GM12873 (cell line): ENCODE measurements at regions not wholly inside any gene's neighbourhood (a gene's known extent, or its start where the extent isn't known, plus 50 kb on each side); places are given as distances from the start of the nearest gene placed in this dataset.

ENCODE experiments used
- TF ChIP-seq, protein P1 (sequence below): IDR thresholded peaks from 2 replicates; pipeline ENCODE4 v1.5.1; 2012; ENCODE audit warnings: low read depth, mild to moderate bottlenecking, moderate library complexity, low read length, control low read depth; ENCODE audit not compliant: insufficient read depth; ENCODE audit errors: missing control alignments

DNA sequence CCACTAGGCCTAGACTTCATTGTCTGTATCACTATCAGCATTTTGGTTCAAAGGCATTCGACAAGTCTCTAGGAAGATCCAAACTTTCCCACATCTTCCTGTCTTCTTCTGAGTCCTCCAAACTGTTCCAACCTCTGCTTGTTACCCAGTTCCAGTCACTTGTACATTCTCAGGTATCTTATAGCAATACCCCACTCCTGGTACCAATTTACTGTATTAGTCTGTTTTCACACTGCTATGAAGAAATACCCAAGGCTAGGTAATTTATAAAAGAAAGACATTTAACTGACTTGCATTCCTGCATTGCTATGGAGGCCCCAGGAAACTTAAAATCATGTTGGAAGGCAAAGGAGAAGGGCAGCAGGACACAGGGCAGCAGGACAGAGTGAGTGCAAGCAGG, 293.9 kb downstream of the ARAP2 start:
- TF ChIP-seq, protein P1, sequence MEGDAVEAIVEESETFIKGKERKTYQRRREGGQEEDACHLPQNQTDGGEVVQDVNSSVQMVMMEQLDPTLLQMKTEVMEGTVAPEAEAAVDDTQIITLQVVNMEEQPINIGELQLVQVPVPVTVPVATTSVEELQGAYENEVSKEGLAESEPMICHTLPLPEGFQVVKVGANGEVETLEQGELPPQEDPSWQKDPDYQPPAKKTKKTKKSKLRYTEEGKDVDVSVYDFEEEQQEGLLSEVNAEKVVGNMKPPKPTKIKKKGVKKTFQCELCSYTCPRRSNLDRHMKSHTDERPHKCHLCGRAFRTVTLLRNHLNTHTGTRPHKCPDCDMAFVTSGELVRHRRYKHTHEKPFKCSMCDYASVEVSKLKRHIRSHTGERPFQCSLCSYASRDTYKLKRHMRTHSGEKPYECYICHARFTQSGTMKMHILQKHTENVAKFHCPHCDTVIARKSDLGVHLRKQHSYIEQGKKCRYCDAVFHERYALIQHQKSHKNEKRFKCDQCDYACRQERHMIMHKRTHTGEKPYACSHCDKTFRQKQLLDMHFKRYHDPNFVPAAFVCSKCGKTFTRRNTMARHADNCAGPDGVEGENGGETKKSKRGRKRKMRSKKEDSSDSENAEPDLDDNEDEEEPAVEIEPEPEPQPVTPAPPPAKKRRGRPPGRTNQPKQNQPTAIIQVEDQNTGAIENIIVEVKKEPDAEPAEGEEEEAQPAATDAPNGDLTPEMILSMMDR: no peak

DNA sequence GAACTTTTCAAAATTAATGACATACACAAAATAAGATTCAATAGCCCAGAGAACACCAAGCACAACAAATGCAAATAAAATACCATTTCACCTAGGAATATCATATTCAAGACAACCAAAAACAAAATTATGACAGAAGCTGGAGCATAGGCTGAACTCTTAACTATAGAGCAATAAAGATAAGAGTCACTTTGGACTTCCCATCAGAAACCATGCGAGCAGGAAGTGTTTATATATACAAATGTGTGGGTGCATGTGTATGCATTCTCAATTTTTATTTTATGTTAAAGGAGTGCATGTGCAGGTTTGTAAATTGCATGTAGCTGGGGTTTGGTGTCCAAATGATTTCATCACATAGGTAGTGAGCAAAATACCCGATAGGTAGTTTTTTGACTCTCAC, 291.6 kb downstream of the ARAP2 start:
- TF ChIP-seq, protein P1: no peak

DNA sequence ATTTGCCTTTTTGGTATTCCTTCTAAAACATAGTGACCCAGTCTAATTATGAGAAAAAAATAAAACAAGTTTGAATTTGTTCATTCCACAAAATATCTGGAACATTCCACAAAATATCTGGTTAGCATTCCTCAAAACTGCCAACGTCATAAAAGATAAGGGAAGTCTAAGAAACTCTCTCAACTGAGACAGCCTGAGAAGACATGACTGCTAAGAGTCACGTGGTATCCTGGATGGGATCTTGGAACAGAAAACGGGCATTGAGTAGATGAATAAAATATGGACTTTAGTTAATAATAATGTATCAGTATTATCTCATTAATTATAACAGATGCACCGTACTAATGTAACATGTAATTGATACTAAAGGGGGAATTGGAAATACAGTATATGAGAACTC, 280.9 kb downstream of the ARAP2 start:
- TF ChIP-seq, protein P1: no peak

DNA sequence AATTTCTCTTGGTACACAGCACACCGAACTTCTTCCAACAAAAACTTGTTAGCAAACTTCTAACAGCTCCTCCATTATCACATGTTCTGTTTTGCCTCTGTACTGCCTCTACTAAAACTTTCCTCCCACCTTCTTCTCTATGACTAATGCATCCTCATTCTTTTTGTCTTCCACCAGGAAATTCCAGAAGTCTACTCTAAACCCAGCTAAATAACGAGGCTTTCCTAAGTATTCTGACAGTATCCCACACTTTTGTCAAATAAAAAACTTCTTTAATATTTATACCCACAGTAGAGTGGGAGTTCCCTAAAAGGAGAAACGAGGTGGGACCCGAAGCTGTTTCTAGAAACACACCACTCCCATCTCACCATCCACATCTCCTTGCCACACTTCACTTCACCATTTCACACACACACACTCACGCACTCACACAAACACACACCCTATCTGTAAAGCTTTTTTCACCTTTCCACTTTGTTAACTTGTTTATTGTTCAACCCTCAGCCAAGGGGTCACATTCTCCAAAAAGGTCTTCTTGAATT, 280.3 kb downstream of the ARAP2 start:
- TF ChIP-seq, protein P1: no peak

DNA sequence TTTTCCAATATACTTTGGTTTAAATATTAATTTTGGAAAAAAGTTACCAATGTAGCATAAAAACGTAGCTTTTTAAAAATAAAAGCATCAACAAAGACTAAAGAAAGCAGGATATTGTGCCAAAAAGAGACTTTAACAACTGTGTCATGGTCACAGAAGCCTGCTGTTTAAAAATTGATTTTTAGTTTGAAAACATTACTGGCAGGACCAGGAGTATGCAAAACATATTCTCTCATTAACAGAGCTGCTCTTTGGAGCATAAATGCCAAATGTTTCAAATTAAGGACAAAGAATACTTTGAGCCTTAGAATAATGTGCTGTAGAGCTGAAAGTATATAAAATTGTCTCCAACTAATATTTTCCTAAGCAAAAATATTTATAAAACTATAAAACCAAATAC, 279.0 kb downstream of the ARAP2 start:
- TF ChIP-seq, protein P1: no peak

DNA sequence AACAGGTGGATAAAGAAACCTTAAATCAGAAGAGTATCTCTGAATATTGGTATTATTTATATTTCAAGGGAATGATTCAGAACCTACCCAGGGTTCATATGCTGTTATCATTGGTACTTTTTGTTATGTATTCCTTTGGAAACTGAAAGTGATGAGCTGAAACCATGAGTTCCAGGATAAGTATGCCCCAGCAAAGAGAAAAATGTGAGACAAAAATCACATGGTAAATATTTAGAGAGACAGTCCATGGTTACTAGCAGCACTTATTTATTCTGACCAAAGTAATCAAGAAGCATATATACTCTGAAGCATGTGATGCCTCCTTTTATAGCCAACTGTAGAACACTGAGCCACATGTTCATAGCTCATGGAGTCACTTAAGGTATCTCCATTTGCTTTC, 277.7 kb downstream of the ARAP2 start:
- TF ChIP-seq, protein P1: no peak

DNA sequence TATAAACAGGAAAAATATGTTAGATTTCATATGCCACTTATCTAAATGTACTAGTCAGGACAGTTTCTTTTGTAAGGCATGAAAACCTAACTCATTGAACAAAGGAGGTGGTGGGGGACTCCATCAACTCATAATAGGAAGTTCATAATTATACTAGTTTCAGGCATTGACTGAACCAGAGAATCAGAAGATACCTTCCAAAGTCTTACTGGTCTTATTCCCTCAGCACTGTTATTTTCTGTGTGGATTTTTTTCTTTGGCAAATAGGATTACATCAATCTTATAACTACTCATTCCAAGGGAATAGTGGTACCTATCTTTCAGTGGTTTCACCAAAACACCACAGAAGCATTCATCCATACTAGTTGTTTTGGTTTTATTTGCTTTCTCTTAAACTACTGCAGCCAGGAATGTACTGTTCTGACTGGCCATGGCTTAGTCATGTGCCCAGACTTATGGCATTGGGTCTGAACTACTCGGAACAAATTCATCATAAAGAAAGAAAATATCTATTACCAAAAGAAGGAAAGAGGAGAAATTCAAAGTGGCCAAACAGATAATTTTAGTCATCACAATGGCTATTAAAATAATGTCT, 273.9 kb downstream of the ARAP2 start:
- TF ChIP-seq, protein P1: no peak
